ENCODE measurements at regions not wholly inside any gene's neighbourhood (a gene's known extent, or its start where the extent isn't known, plus 50 kb on each side); places are given as distances from the start of the nearest gene placed in this dataset.

DNA sequence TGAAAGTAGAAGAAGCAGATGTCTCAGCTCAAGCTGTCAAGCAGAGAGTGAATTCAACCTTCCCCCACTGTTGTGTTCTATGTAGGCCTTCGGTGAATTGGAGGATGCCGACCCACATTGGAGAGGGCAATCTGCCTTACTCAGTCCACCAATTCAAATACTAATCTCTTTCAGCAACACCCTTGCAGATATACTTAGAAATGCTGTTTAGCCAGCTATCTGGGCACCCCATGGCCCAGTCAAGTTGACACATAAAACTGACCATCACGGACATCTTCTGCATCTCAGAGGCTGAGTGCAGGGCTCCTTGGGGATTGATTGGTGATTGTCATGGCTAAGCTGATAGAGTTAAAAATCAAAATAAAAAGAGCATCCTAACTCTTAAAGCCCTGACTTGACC, 58.3 kb downstream of the IRX3 start:
- TF ChIP-seq EZH2 (IDR thresholded peaks at IDR 0.05; ENCODE audit: low read depth, unreplicated experiment) (no peak), EZH2phosphoT487 (IDR thresholded peaks at IDR 0.05; ENCODE audit: unreplicated experiment) (no peak), POLR2AphosphoS5 (IDR thresholded peaks at IDR 0.05; ENCODE audit: low read depth) (no peak), NANOG (IDR thresholded peaks at IDR 0.05; ENCODE audit: borderline replicate concordance) (no peak)
- TF ChIP-seq, protein P1, sequence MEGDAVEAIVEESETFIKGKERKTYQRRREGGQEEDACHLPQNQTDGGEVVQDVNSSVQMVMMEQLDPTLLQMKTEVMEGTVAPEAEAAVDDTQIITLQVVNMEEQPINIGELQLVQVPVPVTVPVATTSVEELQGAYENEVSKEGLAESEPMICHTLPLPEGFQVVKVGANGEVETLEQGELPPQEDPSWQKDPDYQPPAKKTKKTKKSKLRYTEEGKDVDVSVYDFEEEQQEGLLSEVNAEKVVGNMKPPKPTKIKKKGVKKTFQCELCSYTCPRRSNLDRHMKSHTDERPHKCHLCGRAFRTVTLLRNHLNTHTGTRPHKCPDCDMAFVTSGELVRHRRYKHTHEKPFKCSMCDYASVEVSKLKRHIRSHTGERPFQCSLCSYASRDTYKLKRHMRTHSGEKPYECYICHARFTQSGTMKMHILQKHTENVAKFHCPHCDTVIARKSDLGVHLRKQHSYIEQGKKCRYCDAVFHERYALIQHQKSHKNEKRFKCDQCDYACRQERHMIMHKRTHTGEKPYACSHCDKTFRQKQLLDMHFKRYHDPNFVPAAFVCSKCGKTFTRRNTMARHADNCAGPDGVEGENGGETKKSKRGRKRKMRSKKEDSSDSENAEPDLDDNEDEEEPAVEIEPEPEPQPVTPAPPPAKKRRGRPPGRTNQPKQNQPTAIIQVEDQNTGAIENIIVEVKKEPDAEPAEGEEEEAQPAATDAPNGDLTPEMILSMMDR (conservative IDR thresholded peaks at IDR 0.05; ENCODE audit: low read depth in 2 of 2) = no peak
- TF ChIP-seq, protein P2, sequence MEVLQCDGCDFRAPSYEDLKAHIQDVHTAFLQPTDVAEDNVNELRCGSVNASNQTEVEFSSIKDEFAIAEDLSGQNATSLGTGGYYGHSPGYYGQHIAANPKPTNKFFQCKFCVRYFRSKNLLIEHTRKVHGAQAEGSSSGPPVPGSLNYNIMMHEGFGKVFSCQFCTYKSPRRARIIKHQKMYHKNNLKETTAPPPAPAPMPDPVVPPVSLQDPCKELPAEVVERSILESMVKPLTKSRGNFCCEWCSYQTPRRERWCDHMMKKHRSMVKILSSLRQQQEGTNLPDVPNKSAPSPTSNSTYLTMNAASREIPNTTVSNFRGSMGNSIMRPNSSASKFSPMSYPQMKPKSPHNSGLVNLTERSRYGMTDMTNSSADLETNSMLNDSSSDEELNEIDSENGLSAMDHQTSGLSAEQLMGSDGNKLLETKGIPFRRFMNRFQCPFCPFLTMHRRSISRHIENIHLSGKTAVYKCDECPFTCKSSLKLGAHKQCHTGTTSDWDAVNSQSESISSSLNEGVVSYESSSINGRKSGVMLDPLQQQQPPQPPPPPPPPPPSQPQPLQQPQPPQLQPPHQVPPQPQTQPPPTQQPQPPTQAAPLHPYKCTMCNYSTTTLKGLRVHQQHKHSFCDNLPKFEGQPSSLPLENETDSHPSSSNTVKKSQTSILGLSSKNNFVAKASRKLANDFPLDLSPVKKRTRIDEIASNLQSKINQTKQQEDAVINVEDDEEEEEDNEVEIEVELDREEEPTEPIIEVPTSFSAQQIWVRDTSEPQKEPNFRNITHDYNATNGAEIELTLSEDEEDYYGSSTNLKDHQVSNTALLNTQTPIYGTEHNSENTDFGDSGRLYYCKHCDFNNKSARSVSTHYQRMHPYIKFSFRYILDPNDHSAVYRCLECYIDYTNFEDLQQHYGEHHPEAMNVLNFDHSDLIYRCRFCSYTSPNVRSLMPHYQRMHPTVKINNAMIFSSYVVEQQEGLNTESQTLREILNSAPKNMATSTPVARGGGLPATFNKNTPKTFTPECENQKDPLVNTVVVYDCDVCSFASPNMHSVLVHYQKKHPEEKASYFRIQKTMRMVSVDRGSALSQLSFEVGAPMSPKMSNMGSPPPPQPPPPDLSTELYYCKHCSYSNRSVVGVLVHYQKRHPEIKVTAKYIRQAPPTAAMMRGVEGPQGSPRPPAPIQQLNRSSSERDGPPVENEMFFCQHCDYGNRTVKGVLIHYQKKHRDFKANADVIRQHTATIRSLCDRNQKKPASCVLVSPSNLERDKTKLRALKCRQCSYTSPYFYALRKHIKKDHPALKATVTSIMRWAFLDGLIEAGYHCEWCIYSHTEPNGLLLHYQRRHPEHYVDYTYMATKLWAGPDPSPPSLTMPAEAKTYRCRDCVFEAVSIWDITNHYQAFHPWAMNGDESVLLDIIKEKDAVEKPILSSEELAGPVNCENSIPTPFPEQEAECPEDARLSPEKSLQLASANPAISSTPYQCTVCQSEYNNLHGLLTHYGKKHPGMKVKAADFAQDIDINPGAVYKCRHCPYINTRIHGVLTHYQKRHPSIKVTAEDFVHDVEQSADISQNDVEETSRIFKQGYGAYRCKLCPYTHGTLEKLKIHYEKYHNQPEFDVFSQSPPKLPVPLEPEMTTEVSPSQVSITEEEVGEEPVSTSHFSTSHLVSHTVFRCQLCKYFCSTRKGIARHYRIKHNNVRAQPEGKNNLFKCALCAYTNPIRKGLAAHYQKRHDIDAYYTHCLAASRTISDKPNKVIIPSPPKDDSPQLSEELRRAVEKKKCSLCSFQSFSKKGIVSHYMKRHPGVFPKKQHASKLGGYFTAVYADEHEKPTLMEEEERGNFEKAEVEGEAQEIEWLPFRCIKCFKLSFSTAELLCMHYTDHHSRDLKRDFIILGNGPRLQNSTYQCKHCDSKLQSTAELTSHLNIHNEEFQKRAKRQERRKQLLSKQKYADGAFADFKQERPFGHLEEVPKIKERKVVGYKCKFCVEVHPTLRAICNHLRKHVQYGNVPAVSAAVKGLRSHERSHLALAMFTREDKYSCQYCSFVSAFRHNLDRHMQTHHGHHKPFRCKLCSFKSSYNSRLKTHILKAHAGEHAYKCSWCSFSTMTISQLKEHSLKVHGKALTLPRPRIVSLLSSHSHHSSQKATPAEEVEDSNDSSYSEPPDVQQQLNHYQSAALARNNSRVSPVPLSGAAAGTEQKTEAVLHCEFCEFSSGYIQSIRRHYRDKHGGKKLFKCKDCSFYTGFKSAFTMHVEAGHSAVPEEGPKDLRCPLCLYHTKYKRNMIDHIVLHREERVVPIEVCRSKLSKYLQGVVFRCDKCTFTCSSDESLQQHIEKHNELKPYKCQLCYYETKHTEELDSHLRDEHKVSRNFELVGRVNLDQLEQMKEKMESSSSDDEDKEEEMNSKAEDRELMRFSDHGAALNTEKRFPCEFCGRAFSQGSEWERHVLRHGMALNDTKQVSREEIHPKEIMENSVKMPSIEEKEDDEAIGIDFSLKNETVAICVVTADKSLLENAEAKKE (CRISPR knock-in tag; IDR thresholded peaks at IDR 0.05) = no peak
- TF ChIP-seq, protein P3, sequence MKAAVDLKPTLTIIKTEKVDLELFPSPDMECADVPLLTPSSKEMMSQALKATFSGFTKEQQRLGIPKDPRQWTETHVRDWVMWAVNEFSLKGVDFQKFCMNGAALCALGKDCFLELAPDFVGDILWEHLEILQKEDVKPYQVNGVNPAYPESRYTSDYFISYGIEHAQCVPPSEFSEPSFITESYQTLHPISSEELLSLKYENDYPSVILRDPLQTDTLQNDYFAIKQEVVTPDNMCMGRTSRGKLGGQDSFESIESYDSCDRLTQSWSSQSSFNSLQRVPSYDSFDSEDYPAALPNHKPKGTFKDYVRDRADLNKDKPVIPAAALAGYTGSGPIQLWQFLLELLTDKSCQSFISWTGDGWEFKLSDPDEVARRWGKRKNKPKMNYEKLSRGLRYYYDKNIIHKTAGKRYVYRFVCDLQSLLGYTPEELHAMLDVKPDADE (IDR thresholded peaks at IDR 0.05) = no peak
